Prostate gland (tissue), 2 donors: ENCODE measurements at regions not wholly inside any gene's neighbourhood (a gene's known extent, or its start where the extent isn't known, plus 50 kb on each side); places are given as distances from the start of the nearest gene placed in this dataset.

Experiments used
- POLR2A ChIP-seq: fragments of 450-650 bp; IDR thresholded peaks from one replicate; pipeline ENCODE4 v1.6.1; 2016; ENCODE audit warnings: antibody characterized with exemption, mild to moderate bottlenecking
- TF ChIP-seq, protein P1 (sequence below), 4 experiments: fragments of 200-600 bp in 2 of 4; fragments of 450-650 bp in 2 of 4; sonication (generic) in 2 of 4; IDR thresholded peaks; 1 replicate in 3 of 4; 2 replicates in 1 of 4; pipeline ENCODE4 v1.5.1; 2016 to 2019; ENCODE audit warnings: antibody characterized with exemption in 4 of 4, mild to moderate bottlenecking in 2 of 4, moderate library complexity in 2 of 4

DNA sequence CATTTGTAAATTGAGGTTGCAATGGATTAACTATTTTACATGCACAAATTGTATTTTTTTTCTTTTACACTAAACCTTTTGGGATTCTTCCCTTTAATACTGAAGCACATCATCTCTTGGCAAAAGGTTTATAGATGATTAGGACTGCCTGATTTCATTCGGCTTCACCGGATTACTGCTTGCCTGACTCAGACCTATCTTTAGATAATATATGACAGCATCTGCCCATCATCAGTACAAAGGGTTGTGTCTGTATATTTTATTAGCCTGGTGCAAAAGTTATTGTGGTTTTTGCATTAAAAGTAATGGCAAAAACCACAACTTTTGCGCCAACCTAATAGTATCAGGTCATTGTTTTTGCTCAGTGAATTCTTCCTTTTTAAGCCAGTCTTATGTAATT, 316.2 kb upstream of the HTR2A start:
- TF ChIP-seq, protein P1, sequence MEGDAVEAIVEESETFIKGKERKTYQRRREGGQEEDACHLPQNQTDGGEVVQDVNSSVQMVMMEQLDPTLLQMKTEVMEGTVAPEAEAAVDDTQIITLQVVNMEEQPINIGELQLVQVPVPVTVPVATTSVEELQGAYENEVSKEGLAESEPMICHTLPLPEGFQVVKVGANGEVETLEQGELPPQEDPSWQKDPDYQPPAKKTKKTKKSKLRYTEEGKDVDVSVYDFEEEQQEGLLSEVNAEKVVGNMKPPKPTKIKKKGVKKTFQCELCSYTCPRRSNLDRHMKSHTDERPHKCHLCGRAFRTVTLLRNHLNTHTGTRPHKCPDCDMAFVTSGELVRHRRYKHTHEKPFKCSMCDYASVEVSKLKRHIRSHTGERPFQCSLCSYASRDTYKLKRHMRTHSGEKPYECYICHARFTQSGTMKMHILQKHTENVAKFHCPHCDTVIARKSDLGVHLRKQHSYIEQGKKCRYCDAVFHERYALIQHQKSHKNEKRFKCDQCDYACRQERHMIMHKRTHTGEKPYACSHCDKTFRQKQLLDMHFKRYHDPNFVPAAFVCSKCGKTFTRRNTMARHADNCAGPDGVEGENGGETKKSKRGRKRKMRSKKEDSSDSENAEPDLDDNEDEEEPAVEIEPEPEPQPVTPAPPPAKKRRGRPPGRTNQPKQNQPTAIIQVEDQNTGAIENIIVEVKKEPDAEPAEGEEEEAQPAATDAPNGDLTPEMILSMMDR (IDR thresholded peaks at IDR 0.05), result no peak
- TF ChIP-seq POLR2A, result no peak
